ENCODE measurements at regions not wholly inside any gene's neighbourhood (a gene's known extent, or its start where the extent isn't known, plus 50 kb on each side); places are given as distances from the start of the nearest gene placed in this dataset.
"Not testable (repeated sequence)": the region's sequence is repeated elsewhere in the genome, so short reads cannot be mapped to it uniquely, and the experiment has no call there.

GRCh38 chr10:25849268-25849667, 84.8 kb upstream of the MYO3A start:
- Histone ChIP-seq H3K4me1 (replicated peaks in 1 of 2) (peaks cover 0 to 29% of the 10 kb centered on the region in 2 donors), H3K27ac (no peak overlapping the region), H3K4me3 (no peak overlapping the region)
- 0 to 100% (median 51%) methylated on average over 1 to 3 of the region's 3 CpGs; no CpG with 5 or more reads in 6 of the 10 experiments for whole genome bisulfite sequencing, 10 experiments
- no peak for ATAC-seq (replicated peaks in 6 of 8)
- in situ Hi-C loops (cut with MboI; ENCODE audit: low pct_unique_long_range_greater_than_20kb in 2 of 9, low sequenced_read_pairs in 9 of 9, unreplicated experiment in 9 of 9), result no loop called here

DNA sequence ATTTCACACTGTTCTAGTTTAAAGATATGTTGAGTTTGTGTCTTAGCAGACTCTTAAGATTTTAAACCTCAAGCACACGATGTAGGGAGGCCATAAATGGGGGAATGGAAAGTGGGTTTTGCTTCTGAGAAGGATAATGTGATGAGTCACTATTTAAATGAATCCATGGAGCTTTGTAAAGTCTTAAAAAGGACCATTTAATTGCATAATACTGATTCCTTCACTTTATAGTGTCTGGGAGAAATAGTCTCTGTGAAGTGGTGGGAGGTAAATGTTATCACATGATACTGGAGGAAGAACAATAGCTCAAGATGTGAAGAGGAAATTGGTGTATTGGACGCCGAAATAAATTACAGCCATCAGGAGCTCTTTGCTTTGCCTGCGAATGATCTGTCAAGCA, 84.0 kb upstream of the MYO3A start:
- Histone ChIP-seq H3K27ac (no peak overlapping the region), H3K4me3 (no peak overlapping the region), H3K4me1 (replicated peaks in 1 of 2) (peaks cover 0 to 29% of the 10 kb centered on the region in 2 donors)
- 0 to 33% (median 13%) methylated on average over 1 to 4 of the region's 4 CpGs; no CpG with 5 or more reads in 1 of the 10 experiments for WGBS, 10 experiments
- peak in 7 of 8 experiments; percentile 40 to 95 (median 88) for ATAC-seq (replicated peaks in 6 of 8)
- in situ Hi-C loops (cut with MboI; ENCODE audit: low pct_unique_long_range_greater_than_20kb in 2 of 9, low sequenced_read_pairs in 9 of 9, unreplicated experiment in 9 of 9), result loop anchor here in 1 of 9 experiments (25.0 kb wide), 1 partner anchor 712 kb away; no protein-coding TSS in a partner anchor

DNA sequence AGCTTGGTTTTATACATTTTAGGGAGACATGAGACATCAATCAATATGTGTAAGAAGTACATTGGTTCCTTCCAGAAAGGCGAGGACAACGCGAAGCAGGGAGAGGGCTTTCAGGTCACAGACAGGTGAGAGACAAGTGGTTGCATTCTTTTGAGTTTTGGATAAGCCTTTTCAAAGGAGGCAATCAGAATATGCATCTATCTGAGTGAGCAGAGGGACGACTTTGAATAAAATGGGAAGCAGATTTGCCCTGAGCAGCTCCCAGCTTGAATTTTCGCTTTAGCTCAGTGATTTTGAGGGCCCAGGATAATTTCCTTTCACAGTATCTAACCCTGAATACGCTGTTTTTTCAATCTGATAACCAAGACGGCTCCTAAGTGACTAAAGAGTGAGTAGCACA, 82.5 kb upstream of the MYO3A start:
- 14 to 100% (median 78%) methylated on average over 1 to 6 of the region's 7 CpGs; no CpG with 5 or more reads in 2 of the 10 experiments for WGBS, 10 experiments
- in situ Hi-C loops (cut with MboI; ENCODE audit: low pct_unique_long_range_greater_than_20kb in 2 of 9, low sequenced_read_pairs in 9 of 9, unreplicated experiment in 9 of 9), result loop anchor here in 1 of 9 experiments (25.0 kb wide), 1 partner anchor 711 kb away; no protein-coding TSS in a partner anchor
- Histone ChIP-seq H3K4me3 (no peak overlapping the region), H3K27ac (no peak overlapping the region), H3K4me1 (replicated peaks in 1 of 2) (peaks cover 0 to 29% of the 10 kb centered on the region in 2 donors)
- ATAC-seq (replicated peaks in 6 of 8), result no peak

- no peak for ATAC-seq (replicated peaks in 6 of 8)
- in situ Hi-C loops (cut with MboI; ENCODE audit: low pct_unique_long_range_greater_than_20kb in 2 of 9, low sequenced_read_pairs in 9 of 9, unreplicated experiment in 9 of 9), result loop anchor here in 1 of 9 experiments (25.0 kb wide), 1 partner anchor 710 kb away; no protein-coding TSS in a partner anchor
- peaks cover 0 to 29% of the 10 kb centered on the region in 2 donors for H3K4me1 ChIP-seq (replicated peaks in 1 of 2)
- H3K27ac ChIP-seq, result no peak overlapping the region
- WGBS, 10 experiments, result 0 to 98% (median 64%) methylated on average over 1 to 8 of the region's 8 CpGs; no CpG with 5 or more reads in 2 of the 10 experiments
- no peak overlapping the region for H3K4me3 ChIP-seq
Measured at GRCh38 chr10:25852364-25852941, 81.6 kb upstream of the MYO3A start.

DNA sequence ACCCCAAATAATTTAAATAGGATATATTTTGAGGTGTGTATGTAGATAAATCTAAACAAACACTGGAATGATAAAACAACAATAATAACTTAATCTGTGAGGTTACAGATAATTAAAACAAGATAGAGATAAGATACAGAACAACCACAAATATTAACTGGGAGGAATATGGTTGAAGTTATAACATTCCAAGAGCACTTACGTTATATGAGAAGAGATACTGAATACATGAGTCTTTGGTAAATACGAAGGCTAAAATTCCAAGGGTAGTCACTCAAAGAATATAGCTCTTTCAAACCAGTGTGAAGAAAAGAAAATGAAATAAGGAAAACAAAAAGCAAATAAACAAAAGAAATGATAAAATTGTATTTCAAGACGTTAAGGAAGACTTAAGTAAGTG, 76.0 kb upstream of the MYO3A start:
- ATAC-seq (replicated peaks in 6 of 8), result no peak
- WGBS, 10 experiments, result 5 to 100% (median 80%) methylated on average over 2 to 3 of the region's 3 CpGs
- no peak overlapping the region for H3K4me3 ChIP-seq
- H3K27ac ChIP-seq, result no peak overlapping the region
- in situ Hi-C loops (cut with MboI; ENCODE audit: low pct_unique_long_range_greater_than_20kb in 2 of 9, low sequenced_read_pairs in 9 of 9, unreplicated experiment in 9 of 9), result loop anchor here in 1 of 9 experiments (25.0 kb wide), 1 partner anchor 704 kb away; no protein-coding TSS in a partner anchor
- H3K4me1 ChIP-seq (replicated peaks in 1 of 2), result no peaks in the 10 kb centered on the region

GRCh38 chr10:25865267-25865666, 68.8 kb upstream of the MYO3A start:
- Histone ChIP-seq H3K4me1 (replicated peaks in 1 of 2) (no peaks in the 10 kb centered on the region), H3K4me3 (no peak overlapping the region), H3K27ac (no peak overlapping the region)
- in situ Hi-C loops (cut with MboI; ENCODE audit: low pct_unique_long_range_greater_than_20kb in 2 of 9, low sequenced_read_pairs in 9 of 9, unreplicated experiment in 9 of 9), result loop anchor here in 1 of 9 experiments (25.0 kb wide), 1 partner anchor 697 kb away; no protein-coding TSS in a partner anchor
- no peak for ATAC-seq (replicated peaks in 6 of 8)

DNA sequence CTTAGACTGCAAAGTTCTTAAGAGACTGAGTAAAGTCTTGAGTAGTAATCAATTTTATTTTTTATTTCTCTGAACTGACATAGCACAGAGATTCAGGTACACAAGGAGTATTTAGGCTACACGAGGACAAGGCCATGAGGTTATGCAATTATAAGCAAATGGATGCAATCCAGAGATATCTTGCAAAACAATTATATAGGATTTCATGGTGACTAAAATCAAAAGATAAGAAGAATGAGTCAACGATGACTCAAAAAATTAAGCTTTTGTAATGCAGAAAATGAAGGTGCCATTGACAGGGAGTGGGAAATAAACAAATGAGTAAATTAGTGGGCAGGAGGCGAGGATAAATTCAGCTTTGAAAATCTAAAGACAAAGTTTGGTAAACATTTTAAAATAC, 66.7 kb upstream of the MYO3A start:
- in situ Hi-C loops (cut with MboI; ENCODE audit: low pct_unique_long_range_greater_than_20kb in 2 of 9, low sequenced_read_pairs in 9 of 9, unreplicated experiment in 9 of 9), result loop anchor here in 1 of 9 experiments (25.0 kb wide), 1 partner anchor 695 kb away; no protein-coding TSS in a partner anchor
- 0 to 100% (median 50%) methylated on average over 1 to 3 of the region's 3 CpGs for WGBS, 10 experiments
- no peak for ATAC-seq (replicated peaks in 6 of 8)

GRCh38 chr10:25869067-25869591, 64.9 kb upstream of the MYO3A start:
- no peak for ATAC-seq (replicated peaks in 6 of 8)
- H3K27ac ChIP-seq, result no peak overlapping the region
- H3K4me3 ChIP-seq, result no peak overlapping the region
- H3K4me1 ChIP-seq (replicated peaks in 1 of 2), result no peaks in the 10 kb centered on the region
- in situ Hi-C loops (cut with MboI; ENCODE audit: low pct_unique_long_range_greater_than_20kb in 2 of 9, low sequenced_read_pairs in 9 of 9, unreplicated experiment in 9 of 9), result loop anchor here in 1 of 9 experiments (25.0 kb wide), 1 partner anchor 693 kb away; no protein-coding TSS in a partner anchor
- 0 to 88% (median 67%) methylated on average over 3 to 7 of the region's 7 CpGs; no CpG with 5 or more reads in 1 of the 10 experiments for WGBS, 10 experiments

More for the DNA sequence above, 66.7 kb upstream of the MYO3A start:
- no peak overlapping the region for H3K4me3 ChIP-seq
- H3K4me1 ChIP-seq (replicated peaks in 1 of 2), result no peaks in the 10 kb centered on the region
- H3K27ac ChIP-seq, result no peak overlapping the region

DNA sequence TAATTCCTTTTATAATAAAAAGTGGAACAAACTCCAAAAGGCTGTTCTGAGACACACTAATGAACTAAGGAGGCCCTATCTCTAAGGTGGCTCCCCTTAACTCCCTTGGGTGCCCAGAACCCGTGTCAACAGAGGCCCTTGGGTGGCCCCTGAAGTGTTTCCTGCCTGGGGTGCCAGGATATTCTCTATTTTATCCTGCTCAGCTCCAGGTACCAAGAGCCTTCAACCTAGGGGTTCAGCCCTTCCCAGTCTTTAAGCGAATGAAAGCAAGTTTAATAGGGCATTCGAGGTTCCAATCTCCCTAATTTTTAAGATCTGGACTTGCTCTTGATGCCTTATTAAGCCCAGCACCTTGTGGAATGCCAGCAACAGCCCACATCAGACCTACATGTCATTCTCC, 64.4 kb upstream of the MYO3A start:
- Histone ChIP-seq H3K4me1 (replicated peaks in 1 of 2) (no peaks in the 10 kb centered on the region), H3K27ac (no peak overlapping the region), H3K4me3 (no peak overlapping the region)
- in situ Hi-C loops (cut with MboI; ENCODE audit: low pct_unique_long_range_greater_than_20kb in 2 of 9, low sequenced_read_pairs in 9 of 9, unreplicated experiment in 9 of 9), result loop anchor here in 2 of 9 experiments (10.0 to 25.0 kb wide), 2 partner anchors 405 to 693 kb away; no protein-coding TSS in a partner anchor
- 90 to 100% (median 96%) methylated on average over 1 to 3 of the region's 3 CpGs; no CpG with 5 or more reads in 7 of the 10 experiments for WGBS, 10 experiments
- no peak for ATAC-seq (replicated peaks in 6 of 8)

- H3K27ac ChIP-seq; ATAC-seq (replicated peaks in 6 of 8); H3K4me1 ChIP-seq (replicated peaks in 1 of 2); H3K4me3 ChIP-seq: not testable (repeated sequence)
- in situ Hi-C loops (cut with MboI; ENCODE audit: low pct_unique_long_range_greater_than_20kb in 2 of 9, low sequenced_read_pairs in 9 of 9, unreplicated experiment in 9 of 9), result loop anchor here in 2 of 9 experiments (10.0 to 25.0 kb wide), 2 partner anchors 400 to 688 kb away; no protein-coding TSS in a partner anchor
- WGBS, 10 experiments, result 0 to 100% (median 73%) methylated on average over 1 to 2 of the region's 2 CpGs; no CpG with 5 or more reads in 6 of the 10 experiments
Measured at GRCh38 chr10:25874402-25874801, 59.6 kb upstream of the MYO3A start.

- in situ Hi-C loops (cut with MboI; ENCODE audit: low pct_unique_long_range_greater_than_20kb in 2 of 9, low sequenced_read_pairs in 9 of 9, unreplicated experiment in 9 of 9), result loop anchor here in 3 of 9 experiments (10.0 to 25.0 kb wide), 3 partner anchors 387 to 412 kb away; no protein-coding TSS in a partner anchor
- Histone ChIP-seq H3K4me3 (no peak overlapping the region), H3K27ac (no peak overlapping the region), H3K4me1 (replicated peaks in 1 of 2) (no peaks in the 10 kb centered on the region)
- ATAC-seq (replicated peaks in 6 of 8), result peak; percentile 36 to 84 (median 58)
- WGBS, 10 experiments, result 0 to 12% (median 3%) methylated on average over 1 to 7 of the region's 7 CpGs; no CpG with 5 or more reads in 1 of the 10 experiments
Measured at GRCh38 chr10:25875556-25876165, 58.4 kb upstream of the MYO3A start.

GRCh38 chr10:25877296-25877695, 56.7 kb upstream of the MYO3A start:
- no peak overlapping the region for H3K4me3 ChIP-seq
- ATAC-seq (replicated peaks in 6 of 8), result no peak
- H3K27ac ChIP-seq, result no peak overlapping the region
- in situ Hi-C loops (cut with MboI; ENCODE audit: low pct_unique_long_range_greater_than_20kb in 2 of 9, low sequenced_read_pairs in 9 of 9, unreplicated experiment in 9 of 9), result loop anchor here in 3 of 9 experiments (10.0 to 25.0 kb wide), 3 partner anchors 385 to 410 kb away; no protein-coding TSS in a partner anchor
- no peaks in the 10 kb centered on the region for H3K4me1 ChIP-seq (replicated peaks in 1 of 2)

All from motor neuron (in vitro differentiated cells).